GM12878 (cell line): ENCODE measurements at regions not wholly inside any gene's neighbourhood (a gene's known extent, or its start where the extent isn't known, plus 50 kb on each side); places are given as distances from the start of the nearest gene placed in this dataset.

Source experiments
- ATAC-seq: fragments of 200-7000 bp; cut with Tn5 transposase; 3 replicates; pipeline ENCODE4 v1.9.1; 2020; ENCODE audit warnings: mild to moderate bottlenecking, moderate library complexity
- BruUV-seq: library from RNA; stranded (reverse); fragments of 400-500 nt; replicated peaks from 2 replicates; lab custom pipeline; 2021; lab: Mats Ljungman, UMichigan
- CTCF ChIA-PET: fragments of 300-600 bp; sonication (Branson Sonifier 250); formaldehyde crosslinking; extraction: SDS; loops from one replicate; lab custom pipeline; 2021; ENCODE audit warnings: inconsistent platforms; lab: Yijun Ruan, JAX
- POLR2A ChIA-PET: fragments of 350-600 bp; formaldehyde crosslinking; extraction: SDS; loops from one replicate; lab custom pipeline; 2021; ENCODE audit warnings: inconsistent platforms; lab: Charles Lee
- RAD21 ChIA-PET: fragments of 300-600 bp; sonication (Branson Sonifier 250); formaldehyde crosslinking; loops from one replicate; lab custom pipeline; 2023; ENCODE audit warnings: antibody characterized with exemption; ENCODE audit not compliant: unreplicated experiment; lab: Charles Lee
- SMC1A ChIA-PET: fragments of 300-600 bp; sonication (Branson Sonifier 250); formaldehyde crosslinking; loops from one replicate; lab custom pipeline; 2023; ENCODE audit not compliant: unreplicated experiment, uncharacterized antibody; lab: Charles Lee
- DNase-seq: peaks from one replicate; pipeline ENCODE4 v3.0.0-alpha.2; 2011; ENCODE audit warnings: low read depth, low spot score
- FAIRE-seq: peaks from 3 replicates; lab custom pipeline; 2011; peaks lifted over from hg19 to GRCh38; lab: Jason Lieb, UNC
- H2AFZ ChIP-seq: 2 replicates; pipeline ENCODE4 v1.6.0; 2011; ENCODE audit warnings: low read depth, low read length, control low read depth; ENCODE audit not compliant: control insufficient read depth
- H3K27ac ChIP-seq: 2 replicates; pipeline ENCODE4 v1.5.1; 2011; ENCODE audit warnings: control low read depth; ENCODE audit not compliant: control insufficient read depth, insufficient read depth
- H3K27me3 ChIP-seq, 2 experiments: replicated peaks in 1 of 2; 2 replicates each; pipeline versions ENCODE4 v1.6.0 to v1.6.1; 2011; ENCODE audit warnings: low read length in 1 of 2; ENCODE audit not compliant: control insufficient read depth in 2 of 2, insufficient read depth in 2 of 2
- H3K36me3 ChIP-seq, 2 experiments: 2 replicates each; pipeline ENCODE4 v1.5.1; 2011; ENCODE audit warnings: low read length in 1 of 2; ENCODE audit not compliant: control insufficient read depth in 2 of 2, insufficient read depth in 2 of 2
- H3K4me1 ChIP-seq: 2 replicates; pipeline ENCODE4 v1.6.1; 2011; ENCODE audit warnings: mild to moderate bottlenecking, low read length, moderate library complexity, mixed read lengths; ENCODE audit not compliant: control insufficient read depth, insufficient read depth
- H3K4me2 ChIP-seq: 2 replicates; pipeline ENCODE4 v1.6.0; 2011; ENCODE audit warnings: control low read depth; ENCODE audit not compliant: control insufficient read depth, insufficient read depth
- H3K4me3 ChIP-seq: fragments of 200-600 bp; sonication (generic); 2 replicates; pipeline ENCODE4 v1.5.1; 2016
- H3K79me2 ChIP-seq: 2 replicates; pipeline ENCODE4 v1.6.0; 2011; ENCODE audit warnings: low read length; ENCODE audit not compliant: control insufficient read depth, insufficient read depth
- H3K9ac ChIP-seq: 2 replicates; pipeline ENCODE4 v1.8.0; 2011; ENCODE audit warnings: low read length, control low read depth, mixed read lengths; ENCODE audit not compliant: control insufficient read depth, insufficient read depth
- H3K9me3 ChIP-seq: replicated peaks from 3 replicates; pipeline ENCODE4 v1.5.1; 2011; ENCODE audit warnings: mild to moderate bottlenecking, low read length; ENCODE audit not compliant: control insufficient read depth, insufficient read depth
- H4K20me1 ChIP-seq: 2 replicates; pipeline ENCODE4 v1.6.0; 2011; ENCODE audit not compliant: control insufficient read depth, insufficient read depth
- ASH2L ChIP-seq: fragments of 300-600, 200-600 bp; sonication (generic); IDR thresholded peaks from 2 replicates; pipeline ENCODE4 v1.6.1; 2017; ENCODE audit warnings: low read depth, mild to moderate bottlenecking, borderline replicate concordance
- CREM ChIP-seq: IDR thresholded peaks from 2 replicates; pipeline ENCODE4 v1.6.1; 2014; ENCODE audit warnings: antibody characterized with exemption, low read depth
- E2F4 ChIP-seq: IDR thresholded peaks from 2 replicates; pipeline ENCODE4 v1.6.1; 2012; ENCODE audit warnings: low read depth, low read length, improper control_type of control experiment
- EGR1 ChIP-seq, 2 experiments: IDR thresholded peaks; 1 replicate in 1 of 2; 2 replicates in 1 of 2; pipeline ENCODE4 v1.6.1; 2011 to 2012; ENCODE audit warnings: low read depth in 2 of 2, low read length in 2 of 2, borderline replicate concordance in 1 of 2, mild to moderate bottlenecking in 1 of 2, moderate library complexity in 1 of 2
- ESRRA ChIP-seq: IDR thresholded peaks from 2 replicates; pipeline ENCODE4 v1.6.1; 2012; ENCODE audit warnings: mild to moderate bottlenecking, low read length, improper control_type of control experiment
- FOXM1 ChIP-seq: IDR thresholded peaks from 2 replicates; pipeline ENCODE4 v1.6.1; 2012; ENCODE audit warnings: low read depth, mild to moderate bottlenecking, inconsistent platforms, low read length, moderate library complexity
- IKZF1 ChIP-seq: fragments of 450-650 bp; conservative IDR thresholded peaks from 2 replicates; pipeline ENCODE4 v1.6.1; 2017; ENCODE audit warnings: antibody characterized with exemption, mild to moderate bottlenecking
- JUND ChIP-seq: IDR thresholded peaks from 2 replicates; pipeline ENCODE4 v1.6.1; 2012; ENCODE audit warnings: low read depth, mild to moderate bottlenecking, low read length, improper control_type of control experiment, moderate library complexity
- LARP7 ChIP-seq: fragments of 450-650 bp; IDR thresholded peaks from 2 replicates; pipeline ENCODE4 v1.6.1; 2017; ENCODE audit warnings: mild to moderate bottlenecking
- MXI1 ChIP-seq: fragments of 150-350 bp; IDR thresholded peaks from 2 replicates; pipeline ENCODE4 v1.6.1; 2011; ENCODE audit warnings: low read depth, mild to moderate bottlenecking, inconsistent platforms, low read length, improper control_type of control experiment
- MYC ChIP-seq: IDR thresholded peaks from 2 replicates; pipeline ENCODE4 v1.6.1; 2011; ENCODE audit warnings: mild to moderate bottlenecking, low read length, moderate library complexity, inconsistent platforms; ENCODE audit not compliant: insufficient read depth, insufficient replicate concordance, insufficient read length, severe bottlenecking
- NFXL1 ChIP-seq: fragments of 450-650 bp; IDR thresholded peaks from 2 replicates; pipeline ENCODE4 v1.6.1; 2017; ENCODE audit warnings: antibody characterized with exemption, mild to moderate bottlenecking, borderline replicate concordance
- POLR2AphosphoS2 ChIP-seq: IDR thresholded peaks from 2 replicates; pipeline ENCODE4 v1.6.1; 2011; ENCODE audit warnings: low read depth, mild to moderate bottlenecking, low read length, improper control_type of control experiment, moderate library complexity
- RCOR1 ChIP-seq: conservative IDR thresholded peaks from 2 replicates; pipeline ENCODE4 v1.6.1; 2012; ENCODE audit warnings: low read depth, low read length, improper control_type of control experiment
- RUNX3 ChIP-seq: IDR thresholded peaks from 2 replicates; pipeline ENCODE4 v1.6.1; 2012; ENCODE audit warnings: low read length, inconsistent platforms
- SP1 ChIP-seq: IDR thresholded peaks from one replicate; pipeline ENCODE4 v1.6.1; 2011; ENCODE audit warnings: low read depth, low read length
- TCF3 ChIP-seq: IDR thresholded peaks from 2 replicates; pipeline ENCODE4 v1.6.1; 2012; ENCODE audit warnings: low read depth, mild to moderate bottlenecking, low read length, borderline replicate concordance; ENCODE audit not compliant: insufficient read depth
- USF2 ChIP-seq: IDR thresholded peaks from 2 replicates; pipeline ENCODE4 v1.6.1; 2011; ENCODE audit warnings: low read depth, low read length, improper control_type of control experiment, borderline replicate concordance
- YY1 ChIP-seq: IDR thresholded peaks from 2 replicates; pipeline ENCODE4 v1.6.1; 2011; ENCODE audit warnings: low read depth, mild to moderate bottlenecking, low read length
- WGBS: methylation state at CpG from one replicate; pipeline ENCODE4 v1.1.6; 2016; ENCODE audit warnings: low lambda C conversion rate; ENCODE audit not compliant: insufficient replicate concordance, insufficient coverage; ENCODE audit errors: missing lambda C conversion rate; 5-methylcytosine and 5-hydroxymethylcytosine counted together
- in situ Hi-C: fragments of 300-500 bp; cut with MboI; formaldehyde crosslinking; loops from 9 replicates; pipeline ENCODE4 v1.14.3; 2018; ENCODE audit warnings: mixed read lengths
- intact Hi-C: fragments of 100-400 bp; cut with micrococcal nuclease; formaldehyde crosslinking; loops from one replicate; pipeline ENCODE4 v1.14.2; 2022; ENCODE audit not compliant: unreplicated experiment

- no peak for DNase-seq
- SMC1A ChIA-PET = no interaction called here
- Histone ChIP-seq H3K27me3 (peaks cover 0 to 2% of the 10 kb centered on the region in 2 experiments; a peak in 1 of 4 replicates), H3K27ac (no peak overlapping the region), H3K79me2 (no peaks in the 10 kb centered on the region), H4K20me1 (no peaks in the 10 kb centered on the region), H3K4me3 (no peak overlapping the region), H3K36me3 (no peaks in the 10 kb centered on the region), H3K9me3 (no peaks in the 10 kb centered on the region), H3K4me1 (no peaks in the 10 kb centered on the region), H3K9ac (no peak overlapping the region), H2AFZ (no peak overlapping the region), H3K4me2 (no peak overlapping the region)
- RAD21 ChIA-PET = no interaction called here
- CTCF ChIA-PET = no interaction called here
- intact Hi-C loops = no loop called here
- BruUV-seq = no TSS peak
- TF ChIP-seq IKZF1 = no peak
- TF ChIP-seq SP1 = no peak
- TF ChIP-seq MXI1 = no peak
- no peak for TF ChIP-seq E2F4
- no peak for TF ChIP-seq POLR2AphosphoS2
- TF ChIP-seq MYC = no peak
- no peak for TF ChIP-seq FOXM1
- no peak for TF ChIP-seq TCF3
- no peak for TF ChIP-seq ESRRA
- TF ChIP-seq LARP7 = no peak
- no peak for TF ChIP-seq ASH2L
- no peak for TF ChIP-seq JUND
- no peak for TF ChIP-seq CREM
- TF ChIP-seq RUNX3 = no peak
- TF ChIP-seq NFXL1 = no peak
- TF ChIP-seq YY1 = no peak
- no peak for TF ChIP-seq USF2
- TF ChIP-seq RCOR1 = no peak
- TF ChIP-seq EGR1 (IDR thresholded peaks at IDR 0.05; ENCODE audit: borderline replicate concordance in 1 of 2, low read depth in 2 of 2, low read length in 2 of 2) = no peak
- no peak for ATAC-seq
- 14% methylated on average over 9 of the region's 10 CpGs for WGBS
- POLR2A ChIA-PET = no interaction called here
- no peak for FAIRE-seq
- in situ Hi-C loops = no loop called here
These were observed 173.4 kb downstream of the TMEM200C start for GRCh38 chr18:5721924-5722323.
